ENCODE measurements at regions not wholly inside any gene's neighbourhood (a gene's known extent, or its start where the extent isn't known, plus 50 kb on each side); places are given as distances from the start of the nearest gene placed in this dataset.
A peak's percentile ranks its signal among the peaks of the same experiment; 100 is the strongest.

- 60 to 63% methylated on average over 5 of the region's 5 CpGs for WGBS, 2 donors
- intact Hi-C loops (cut with DNase I): no loop called here
- Histone ChIP-seq H3K27ac (no peak overlapping the region), H3K9me3 (no peaks in the 10 kb centered on the region), H3K4me1 (no peaks in the 10 kb centered on the region), H3K36me3 (replicated peaks in 1 of 2; ENCODE audit: insufficient read depth in 1 of 2, low read depth in 2 of 2) (no peaks in the 10 kb centered on the region), H3K27me3 (no peaks in the 10 kb centered on the region), H3K4me3 (no peak overlapping the region)
- DNase-seq (peak in 1 of 4 donors; percentile 3), ATAC-seq (no peak)
- no peak for TF ChIP-seq POLR2A (IDR thresholded peaks at IDR 0.05)
- TF ChIP-seq, protein P1, sequence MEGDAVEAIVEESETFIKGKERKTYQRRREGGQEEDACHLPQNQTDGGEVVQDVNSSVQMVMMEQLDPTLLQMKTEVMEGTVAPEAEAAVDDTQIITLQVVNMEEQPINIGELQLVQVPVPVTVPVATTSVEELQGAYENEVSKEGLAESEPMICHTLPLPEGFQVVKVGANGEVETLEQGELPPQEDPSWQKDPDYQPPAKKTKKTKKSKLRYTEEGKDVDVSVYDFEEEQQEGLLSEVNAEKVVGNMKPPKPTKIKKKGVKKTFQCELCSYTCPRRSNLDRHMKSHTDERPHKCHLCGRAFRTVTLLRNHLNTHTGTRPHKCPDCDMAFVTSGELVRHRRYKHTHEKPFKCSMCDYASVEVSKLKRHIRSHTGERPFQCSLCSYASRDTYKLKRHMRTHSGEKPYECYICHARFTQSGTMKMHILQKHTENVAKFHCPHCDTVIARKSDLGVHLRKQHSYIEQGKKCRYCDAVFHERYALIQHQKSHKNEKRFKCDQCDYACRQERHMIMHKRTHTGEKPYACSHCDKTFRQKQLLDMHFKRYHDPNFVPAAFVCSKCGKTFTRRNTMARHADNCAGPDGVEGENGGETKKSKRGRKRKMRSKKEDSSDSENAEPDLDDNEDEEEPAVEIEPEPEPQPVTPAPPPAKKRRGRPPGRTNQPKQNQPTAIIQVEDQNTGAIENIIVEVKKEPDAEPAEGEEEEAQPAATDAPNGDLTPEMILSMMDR (IDR thresholded peaks at IDR 0.05): no peak
These were observed 512.1 kb downstream of the IRS2 start for GRCh38 chr13:109274188-109274821.

DNA sequence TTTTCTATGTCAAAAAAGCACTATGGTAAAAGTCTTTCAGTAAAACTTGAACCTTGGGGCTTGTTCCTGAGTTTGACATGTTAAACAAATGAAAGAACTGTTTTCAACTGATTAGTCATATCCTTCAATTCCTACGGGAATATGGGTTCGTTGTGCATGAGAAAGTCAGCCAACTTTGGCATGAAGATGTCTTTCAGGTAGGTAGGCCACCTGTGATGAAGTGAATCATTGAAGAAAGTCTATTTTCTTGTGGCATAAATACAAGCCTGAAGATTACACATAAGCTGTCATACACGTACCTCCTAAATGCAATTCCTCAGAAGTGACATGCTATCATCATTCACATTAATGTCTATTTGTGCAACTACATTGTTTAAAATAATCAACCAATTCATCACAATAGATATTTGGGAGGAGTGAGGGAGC, 513.0 kb downstream of the IRS2 start:
- H3K4me1 ChIP-seq: no peaks in the 10 kb centered on the region
- H3K27ac ChIP-seq: no peak overlapping the region
- DNase-seq: no peak
- 27 to 28% methylated on average over 3 of the region's 3 CpGs for WGBS, 2 donors
- intact Hi-C loops (cut with DNase I): no loop called here
- H3K9me3 ChIP-seq: no peaks in the 10 kb centered on the region
- H3K27me3 ChIP-seq: no peaks in the 10 kb centered on the region
- no peaks in the 10 kb centered on the region for H3K36me3 ChIP-seq (replicated peaks in 1 of 2; ENCODE audit: insufficient read depth in 1 of 2, low read depth in 2 of 2)
- no peak for ATAC-seq
- H3K4me3 ChIP-seq: no peak overlapping the region
- TF ChIP-seq, protein P1 (IDR thresholded peaks at IDR 0.05): no peak
- no peak for TF ChIP-seq POLR2A (IDR thresholded peaks at IDR 0.05)

GRCh38 chr13:109272595-109273325, 513.6 kb downstream of the IRS2 start:
- 63 to 66% methylated on average over 6 of the region's 6 CpGs for WGBS, 2 donors
- Histone ChIP-seq H3K4me1 (no peaks in the 10 kb centered on the region), H3K9me3 (no peaks in the 10 kb centered on the region), H3K27ac (no peak overlapping the region), H3K27me3 (no peaks in the 10 kb centered on the region), H3K36me3 (replicated peaks in 1 of 2; ENCODE audit: insufficient read depth in 1 of 2, low read depth in 2 of 2) (no peaks in the 10 kb centered on the region), H3K4me3 (no peak overlapping the region)
- DNase-seq (no peak), ATAC-seq (no peak)
- intact Hi-C loops (cut with DNase I): no loop called here
- TF ChIP-seq POLR2A (IDR thresholded peaks at IDR 0.05): no peak
- TF ChIP-seq, protein P1 (IDR thresholded peaks at IDR 0.05): no peak

- no peaks in the 10 kb centered on the region for H3K9me3 ChIP-seq
- ATAC-seq (no peak), DNase-seq (no peak)
- intact Hi-C loops (cut with DNase I): no loop called here
- 72 to 76% methylated on average over 7 of the region's 7 CpGs for WGBS, 2 donors
- H3K27ac ChIP-seq: no peak overlapping the region
- H3K4me3 ChIP-seq: no peak overlapping the region
- H3K36me3 ChIP-seq (replicated peaks in 1 of 2; ENCODE audit: insufficient read depth in 1 of 2, low read depth in 2 of 2): no peaks in the 10 kb centered on the region
- no peaks in the 10 kb centered on the region for H3K4me1 ChIP-seq
- no peaks in the 10 kb centered on the region for H3K27me3 ChIP-seq
- TF ChIP-seq, protein P1 (IDR thresholded peaks at IDR 0.05): no peak
- TF ChIP-seq POLR2A (IDR thresholded peaks at IDR 0.05): no peak
These were observed 514.5 kb downstream of the IRS2 start for GRCh38 chr13:109271555-109272541.
